Sciatic nerve (tissue), 2 donors: ENCODE measurements at regions not wholly inside any gene's neighbourhood (a gene's known extent, or its start where the extent isn't known, plus 50 kb on each side); places are given as distances from the start of the nearest gene placed in this dataset.
"Not testable (repeated sequence)": the region's sequence is repeated elsewhere in the genome, so short reads cannot be mapped to it uniquely, and the experiment has no call there.

Source experiments
- ATAC-seq: fragments of 200-7000 bp; cut with Tn5 transposase; one replicate; pipeline ENCODE4 v1.9.1; 2020; ENCODE audit warnings: mild to moderate bottlenecking, moderate library complexity
- DNase-seq: peaks from one replicate; pipeline ENCODE4 v3.0.0-alpha.2; 2020; ENCODE audit warnings: low spot score
- intact Hi-C: fragments of 100-400 bp; cut with DNase I; formaldehyde crosslinking; loops from one replicate; pipeline ENCODE4 v1.14.2; 2022
- donor health status: DM: no; HTN: no; CAD: no.
- donor health status: DM: no; HTN: no; CAD: no.

- DNase-seq (no peak), ATAC-seq (no peak)
- intact Hi-C loops, result no loop called here
Measured at GRCh38 chr3:22661121-22661700, 541.9 kb upstream of the UBE2E2 start.

DNA sequence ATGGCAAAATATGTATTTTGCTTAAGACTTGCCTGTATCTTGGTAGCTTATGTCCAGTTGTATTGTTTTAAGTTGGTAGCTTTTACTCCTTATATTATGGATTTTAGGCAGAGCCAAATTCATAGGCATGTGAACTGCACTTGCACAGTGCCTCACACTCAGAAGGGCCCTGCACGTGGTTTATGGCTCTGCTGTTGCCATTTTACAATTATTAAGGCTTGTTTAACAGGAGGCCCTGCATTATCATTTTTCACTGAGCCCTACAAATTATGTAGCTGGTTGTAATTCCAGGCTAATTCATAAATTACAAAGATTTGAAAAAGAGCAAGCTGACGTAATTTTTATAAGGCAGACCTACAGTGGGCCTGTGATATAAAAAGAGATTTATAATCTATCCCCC lies 537.6 kb upstream of the UBE2E2 start:
- intact Hi-C loops, result no loop called here
- ATAC-seq (no peak), DNase-seq (no peak)

GRCh38 chr3:22666736-22667135 lies 536.4 kb upstream of the UBE2E2 start:
- no peak for ATAC-seq
- DNase-seq, result no peak

DNA sequence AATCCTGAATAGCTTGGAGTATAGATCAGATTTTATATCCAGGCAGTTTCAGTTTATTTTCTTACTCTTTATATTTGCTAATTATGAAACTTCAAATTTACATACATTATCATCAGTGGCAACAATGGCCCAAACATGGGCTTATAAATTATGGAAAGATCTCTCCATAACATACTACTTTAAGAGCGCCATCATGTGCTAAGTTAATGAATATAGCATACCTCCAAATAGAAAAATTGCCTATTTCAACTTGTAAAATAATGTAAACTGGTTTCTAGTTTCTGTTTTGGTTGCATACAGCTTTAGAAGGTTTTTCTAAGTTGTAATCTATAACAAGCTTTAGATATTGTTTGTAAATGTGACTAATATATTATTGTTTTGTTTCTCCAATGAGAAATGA lies 531.3 kb upstream of the UBE2E2 start:
- intact Hi-C loops, result no loop called here
- ATAC-seq (no peak), DNase-seq (no peak)

More at GRCh38 chr3:22666736-22667135, 536.4 kb upstream of the UBE2E2 start:
- intact Hi-C loops, result no loop called here

DNA sequence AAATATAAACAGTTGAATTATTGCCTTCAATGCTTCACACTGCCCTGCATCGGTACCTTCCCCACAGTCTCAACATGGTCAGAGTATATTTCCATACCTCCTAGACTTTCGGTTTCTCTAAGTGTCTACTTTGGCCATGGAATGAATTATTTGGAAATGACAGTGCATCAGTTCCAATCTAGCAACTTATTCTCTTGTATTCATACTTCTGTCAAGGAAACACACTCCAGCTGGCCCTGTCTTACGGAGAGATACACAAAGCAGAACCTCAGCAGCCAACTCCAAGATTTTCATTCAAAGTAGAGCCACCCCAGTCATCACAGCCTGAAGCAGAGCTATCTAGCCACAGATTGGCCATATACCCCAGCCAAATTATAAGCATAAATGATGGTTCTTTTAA lies 518.4 kb upstream of the UBE2E2 start:
- intact Hi-C loops, result no loop called here
- ATAC-seq, result no peak
- DNase-seq, result no peak

DNA sequence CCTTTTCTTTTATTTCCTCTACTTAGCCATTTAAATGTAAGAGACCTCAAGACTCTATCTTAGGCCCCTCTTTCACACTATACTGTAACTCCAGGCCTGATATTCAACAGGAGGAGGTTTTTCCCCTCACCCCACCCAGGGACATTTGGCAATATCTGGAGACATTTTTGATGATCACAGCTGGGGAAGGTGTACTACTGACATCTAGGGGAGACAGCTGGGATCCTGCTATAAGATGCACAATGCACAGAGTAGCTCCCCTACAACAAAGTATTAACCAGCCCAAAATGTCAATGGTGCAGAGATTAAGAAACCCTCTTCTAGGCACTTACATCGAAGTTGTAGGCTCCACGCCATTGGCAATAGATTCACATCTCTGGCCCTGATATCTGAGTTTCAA lies 517.5 kb upstream of the UBE2E2 start:
- DNase-seq, result no peak
- ATAC-seq, result no peak
- intact Hi-C loops, result no loop called here

DNA sequence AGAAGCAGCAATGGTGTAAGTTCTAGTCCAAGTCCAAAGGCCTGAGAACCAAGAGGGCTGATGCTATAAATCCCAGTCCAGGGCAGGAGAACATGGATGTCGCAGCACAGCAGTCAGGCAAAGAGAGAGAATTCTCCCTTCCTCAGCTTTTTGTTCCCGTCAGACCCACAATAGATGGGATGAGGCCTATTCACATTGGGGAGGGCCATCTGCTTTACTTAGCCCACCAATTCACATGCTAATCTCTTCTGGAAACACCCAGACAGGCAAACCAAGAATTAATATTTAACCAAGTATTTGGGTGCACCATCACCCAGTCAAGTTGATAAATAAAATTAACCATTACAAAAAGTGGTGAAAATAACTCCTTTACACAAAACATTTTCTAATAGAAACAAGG lies 511.7 kb upstream of the UBE2E2 start:
- DNase-seq (no peak), ATAC-seq (no peak)
- intact Hi-C loops, result no loop called here

- DNase-seq, result no peak
- no peak for ATAC-seq
- intact Hi-C loops, result no loop called here
Measured at GRCh38 chr3:22691856-22692628, 511.1 kb upstream of the UBE2E2 start.

DNA sequence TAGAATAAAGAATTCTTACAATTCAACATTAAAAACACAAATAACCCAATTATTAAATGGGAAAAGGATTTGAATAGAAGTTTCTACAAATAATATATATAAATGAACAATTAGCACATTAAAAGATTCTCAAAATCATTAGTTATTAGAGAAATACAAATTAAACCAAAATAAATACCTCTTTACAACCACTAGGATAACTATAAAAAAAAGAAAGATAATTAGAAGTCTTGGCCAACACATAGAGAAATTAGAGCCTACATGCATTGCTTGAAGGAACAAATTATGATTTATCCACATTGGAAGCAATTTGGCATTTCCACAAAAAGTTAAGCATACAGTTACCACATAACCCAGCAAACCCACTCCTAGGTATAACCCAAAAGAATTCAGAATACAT lies 502.3 kb upstream of the UBE2E2 start:
- no peak for ATAC-seq
- DNase-seq, result no peak
- intact Hi-C loops, result no loop called here

DNA sequence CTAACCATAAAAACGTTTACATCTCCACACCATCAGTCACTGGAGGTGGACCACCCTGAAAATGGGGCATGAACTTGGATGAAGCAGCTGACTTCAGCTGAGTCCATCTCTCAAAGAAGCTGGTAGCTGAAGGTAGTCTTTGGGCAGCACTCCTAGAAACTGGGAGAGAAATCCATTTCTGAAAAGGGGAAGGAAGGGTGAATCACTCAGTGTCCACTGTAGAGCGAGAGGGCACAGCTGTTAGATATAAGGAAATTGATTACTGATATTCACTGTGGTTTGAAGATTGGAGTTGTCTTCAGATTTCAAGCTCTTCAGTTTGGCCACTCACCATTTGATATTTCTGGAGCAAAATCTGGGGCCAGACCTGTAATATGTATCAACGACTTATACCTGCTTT lies 499.0 kb upstream of the UBE2E2 start:
- DNase-seq, result no peak
- ATAC-seq, result no peak
- intact Hi-C loops, result no loop called here

GRCh38 chr3:22704571-22705354 lies 498.4 kb upstream of the UBE2E2 start:
- intact Hi-C loops, result no loop called here
- DNase-seq (no peak), ATAC-seq (no peak)

- DNase-seq, ATAC-seq, intact Hi-C loops: not testable (repeated sequence)
Measured at GRCh38 chr3:22706922-22707321, 496.2 kb upstream of the UBE2E2 start.

GRCh38 chr3:22713936-22714335 lies 489.2 kb upstream of the UBE2E2 start:
- peak; percentile 61 for ATAC-seq
- intact Hi-C loops, result no loop called here

DNA sequence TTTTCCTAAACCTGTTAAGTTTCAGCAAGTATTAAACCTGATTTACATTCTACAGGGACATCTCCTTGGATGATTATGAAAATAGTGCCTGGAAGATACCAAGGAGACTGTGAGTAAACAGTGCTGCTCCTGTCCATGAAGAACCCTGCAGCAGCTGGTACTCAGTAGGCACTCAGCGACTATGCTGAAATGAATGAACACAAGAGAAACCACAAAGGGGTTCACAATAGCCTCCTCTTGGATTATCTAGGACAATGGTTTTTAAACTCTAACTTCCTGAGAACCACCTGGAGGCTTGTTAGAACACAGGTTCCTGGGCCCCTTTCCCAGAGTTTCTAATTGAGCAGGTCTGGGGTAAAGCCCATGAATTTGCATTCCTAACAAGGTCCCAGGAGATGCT lies 488.4 kb upstream of the UBE2E2 start:
- intact Hi-C loops, result no loop called here
- no peak for ATAC-seq
- no peak for DNase-seq

More at GRCh38 chr3:22713936-22714335, 489.2 kb upstream of the UBE2E2 start:
- DNase-seq, result no peak

DNA sequence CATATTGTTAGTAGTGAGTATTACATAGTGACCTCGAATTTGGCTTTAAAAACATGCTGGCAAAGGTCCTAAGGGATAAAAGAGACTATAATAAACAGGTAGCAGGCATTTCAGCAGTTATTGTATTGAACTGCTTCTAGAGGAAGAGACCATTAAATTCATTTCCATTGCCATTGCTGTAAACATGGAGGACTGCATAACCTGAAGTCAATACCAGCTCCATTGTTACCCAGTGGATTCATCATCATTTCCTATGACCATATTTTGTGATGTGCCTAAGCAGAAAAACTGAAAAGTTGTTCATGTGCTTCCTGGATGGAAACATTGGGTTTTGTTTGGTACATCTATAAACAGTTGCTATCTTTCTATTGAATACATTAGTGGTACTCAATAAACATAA lies 482.5 kb upstream of the UBE2E2 start:
- ATAC-seq, result no peak
- intact Hi-C loops, result no loop called here
- DNase-seq, result no peak

DNA sequence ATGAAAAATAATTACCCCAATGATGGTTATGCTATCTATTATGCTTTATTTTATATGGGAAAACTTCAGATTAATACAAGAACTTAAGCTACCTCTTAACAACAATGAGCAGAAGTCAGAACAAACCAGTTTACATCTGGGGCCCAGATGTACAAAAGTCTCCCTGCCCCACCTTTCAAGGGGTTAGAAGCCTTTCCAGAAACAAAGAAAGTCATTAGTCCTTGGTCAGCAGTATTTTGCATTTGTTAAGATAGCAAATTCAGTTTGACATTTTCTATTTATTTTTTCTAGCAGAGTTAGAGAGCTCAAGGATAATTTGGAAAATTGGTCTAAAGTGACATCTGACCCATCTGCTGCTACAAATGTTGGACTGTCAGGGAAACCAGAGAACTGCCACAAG lies 478.7 kb upstream of the UBE2E2 start:
- intact Hi-C loops, result no loop called here
- no peak for DNase-seq
- ATAC-seq, result no peak

DNA sequence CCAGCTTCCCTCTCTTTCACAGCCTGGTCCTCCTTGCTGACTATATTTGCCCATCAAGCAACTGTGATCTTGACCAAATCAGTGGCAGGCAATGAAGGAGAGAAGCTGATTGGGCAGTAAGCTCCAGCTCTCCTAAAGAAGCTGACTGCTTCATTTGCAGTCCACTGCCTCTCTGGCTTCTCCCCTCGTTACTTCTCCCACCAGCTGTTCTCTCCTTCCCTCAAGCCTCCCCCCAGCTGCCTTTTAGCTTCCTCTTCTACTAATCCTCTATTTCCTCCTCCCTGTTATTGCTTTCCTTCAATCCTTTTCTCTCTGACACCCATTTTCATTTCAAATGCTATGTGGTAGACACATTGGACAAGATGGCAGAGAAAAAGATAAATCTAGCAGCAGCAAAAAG lies 474.7 kb upstream of the UBE2E2 start:
- ATAC-seq (no peak), DNase-seq (no peak)
- intact Hi-C loops, result no loop called here

DNA sequence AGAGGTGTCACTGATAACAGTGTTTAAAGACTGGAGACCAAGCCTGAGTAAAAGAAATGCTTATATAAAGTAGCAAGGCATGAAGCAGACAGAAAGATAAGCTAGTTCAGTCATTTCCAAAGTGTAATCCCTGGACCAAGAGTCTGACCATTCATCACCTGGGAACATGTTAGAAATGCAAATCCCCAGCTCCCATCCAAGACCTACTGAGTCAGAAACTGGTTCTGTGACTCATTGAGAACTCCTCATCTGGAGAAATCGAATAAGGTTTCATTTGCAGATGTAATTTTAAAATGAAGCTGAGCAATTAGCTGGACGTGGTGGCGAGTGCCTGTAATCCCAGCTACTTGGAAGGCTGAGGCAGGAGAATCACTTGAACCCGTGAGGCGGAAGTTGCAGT lies 473.9 kb upstream of the UBE2E2 start:
- intact Hi-C loops, result no loop called here
- ATAC-seq, result no peak
- DNase-seq, result no peak

DNA sequence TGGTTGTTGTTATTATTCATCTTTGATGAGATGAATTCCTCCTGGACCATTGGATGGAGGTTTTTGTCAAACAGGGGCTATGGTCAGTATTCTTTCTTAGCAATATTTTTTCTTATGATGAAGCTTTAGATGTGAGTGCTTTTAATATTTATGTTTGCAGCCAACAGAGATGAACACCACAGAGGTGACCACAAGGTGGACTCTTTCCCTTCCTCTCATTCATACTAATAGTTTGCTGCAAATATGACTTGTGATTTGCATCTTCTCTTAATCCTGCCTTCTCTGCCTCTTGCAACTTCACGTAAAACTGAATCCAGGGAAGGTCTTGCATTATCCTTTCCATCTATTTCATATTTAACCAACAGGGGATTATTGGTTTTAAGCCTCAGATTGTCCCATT lies 473.1 kb upstream of the UBE2E2 start:
- ATAC-seq, result no peak
- DNase-seq, result no peak
- intact Hi-C loops, result no loop called here

DNA sequence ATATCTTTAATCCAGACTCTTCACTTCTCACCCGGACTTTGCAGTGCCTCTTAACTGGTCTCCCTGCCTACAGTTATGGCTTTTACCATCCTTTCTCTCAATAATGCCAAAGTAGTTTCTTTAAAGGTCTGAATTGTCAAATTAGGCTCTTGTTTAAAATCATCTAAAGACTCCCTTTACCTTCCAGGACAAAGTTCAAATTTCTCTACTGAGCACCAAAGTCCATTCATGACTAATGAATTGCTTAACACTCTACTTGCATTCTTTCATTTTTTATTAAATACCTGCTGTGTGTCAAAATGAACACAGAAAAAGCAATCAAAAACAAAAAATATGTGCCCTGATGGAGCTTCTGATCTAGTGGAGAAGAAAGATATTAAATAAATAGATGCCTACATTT lies 472.4 kb upstream of the UBE2E2 start:
- ATAC-seq, result no peak
- intact Hi-C loops, result no loop called here
- DNase-seq, result no peak
